Body of pancreas (tissue), 4 donors: ENCODE measurements at regions not wholly inside any gene's neighbourhood (a gene's known extent, or its start where the extent isn't known, plus 50 kb on each side); places are given as distances from the start of the nearest gene placed in this dataset. TPM values are rescaled to one million over a fixed set of nuclear protein-coding genes. Genes with fewer than 3 reads are reported as not detected.

ENCODE experiments used
- ATAC-seq: fragments of 150-250 bp; one replicate; pipeline ENCODE4 v1.9.1; 2016
- DNase-seq, 4 donors: peaks; one replicate each; pipeline ENCODE4 v3.0.0-alpha.2; 2019
- H3K27ac ChIP-seq, 4 donors: fragments of 200-600 bp; sonication (generic); 1 replicate in 3 of 4; 2 replicates in 1 of 4; pipeline versions ENCODE4 v1.5.1 to v1.6.1; 2016 to 2019; ENCODE audit warnings: mild to moderate bottlenecking in 1 of 4, mixed read lengths in 1 of 4, moderate library complexity in 1 of 4
- H3K27me3 ChIP-seq, 2 donors: fragments of 200-600 bp; sonication (generic); one replicate each; pipeline ENCODE4 v1.6.0; 2016; ENCODE audit warnings: mild to moderate bottlenecking in 1 of 2
- H3K36me3 ChIP-seq, 2 donors: fragments of 200-600 bp; sonication (generic); replicated peaks in 1 of 2; 2 replicates each; pipeline ENCODE4 v1.5.1; 2016; ENCODE audit warnings: low read depth in 2 of 2; ENCODE audit not compliant: insufficient read depth in 1 of 2
- H3K4me1 ChIP-seq: fragments of 200-600 bp; sonication (generic); one replicate; pipeline ENCODE4 v1.6.0; 2016
- H3K4me3 ChIP-seq, 2 donors: fragments of 200-600 bp; sonication (generic); 1 replicate in 1 of 2; 2 replicates in 1 of 2; pipeline ENCODE4 v1.5.1; 2016 to 2019
- H3K9me3 ChIP-seq, 3 donors: fragments of 200-600 bp; sonication (generic); 1 replicate in 2 of 3; 2 replicates in 1 of 3; pipeline ENCODE4 v1.5.1; 2016
- CTCF ChIP-seq, 7 experiments: fragments of 450-650 bp in 4 of 7; fragments of 200-600 bp in 3 of 7; sonication (generic) in 3 of 7; IDR thresholded peaks; one replicate each; pipeline ENCODE4 v1.5.1; 2016 to 2019; ENCODE audit warnings: antibody characterized with exemption in 7 of 7
- POLR2A ChIP-seq, 3 donors: fragments of 450-650 bp; IDR thresholded peaks; one replicate each; pipeline ENCODE4 v1.6.1; 2016; ENCODE audit warnings: antibody characterized with exemption in 3 of 3, mild to moderate bottlenecking in 2 of 3
- WGBS, 2 donors: methylation state at CpG; one replicate each; pipeline ENCODE4 v1.1.5; 2017; 5-methylcytosine and 5-hydroxymethylcytosine counted together
- intact Hi-C: fragments of 100-400 bp; cut with DNase I; formaldehyde crosslinking; loops from one replicate; pipeline ENCODE4 v1.15.1; 2023
- small RNA-seq: library from RNA; depleted of rRNA; stranded (forward); fragments of <200 nt; gene quantifications from one replicate; pipeline ENCODE3, GENCODE V24; 2016

- ATAC-seq, result no peak
- Histone ChIP-seq H3K27me3 (no peaks in the 10 kb centered on the region), H3K36me3 (no peaks in the 10 kb centered on the region), H3K4me1 (no peaks in the 10 kb centered on the region), H3K4me3 (no peak overlapping the region), H3K9me3 (no peaks in the 10 kb centered on the region), H3K27ac (no peak overlapping the region)
- 73 to 78% methylated on average over 2 of the region's 2 CpGs for WGBS, 2 donors
- no peak for DNase-seq
- TF ChIP-seq CTCF (IDR thresholded peaks at IDR 0.05) (no peak), POLR2A (IDR thresholded peaks at IDR 0.05) (no peak)
- intact Hi-C loops, result no loop called here
These were observed 51.3 kb upstream of the PRLR start for GRCh38 chr5:35281613-35282012.

Small RNAs in the stretch of these regions (small RNA-seq; reads per million reads assigned to genes)
- gene RF00012, result not detected
